ENCODE measurements at regions not wholly inside any gene's neighbourhood (a gene's known extent, or its start where the extent isn't known, plus 50 kb on each side); places are given as distances from the start of the nearest gene placed in this dataset.

DNA sequence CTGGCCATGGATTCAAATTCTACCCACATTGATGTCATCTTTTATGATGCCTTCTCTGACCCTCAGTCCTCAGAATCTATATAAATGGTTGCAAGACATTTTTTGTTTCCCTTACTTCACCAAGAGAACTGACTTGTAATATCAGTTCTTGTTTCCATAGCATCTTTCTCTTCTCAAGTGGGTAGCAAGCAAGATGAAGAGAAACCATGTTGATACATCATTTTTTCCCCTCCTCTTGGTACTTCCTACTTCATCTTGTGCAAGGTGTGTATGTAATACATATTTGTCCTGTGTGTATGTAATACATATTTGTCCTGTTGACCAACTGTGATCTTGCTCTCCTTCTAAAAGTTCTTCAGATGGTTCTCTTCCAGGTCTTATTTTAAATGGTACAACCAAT is 348.6 kb downstream of the PTEN start:
- Mint-ChIP-seq H3K9me3 (no peaks in the 10 kb centered on the region), H3K36me3 (ENCODE audit: low read depth) (no peaks in the 10 kb centered on the region), H3K27ac (no peak overlapping the region), H3K27me3 (no peaks in the 10 kb centered on the region), H3K4me3 (no peak overlapping the region), H3K4me1 (ENCODE audit: low read depth) (no peaks in the 10 kb centered on the region)
- H3K4me3 ChIP-seq (ENCODE audit: low read length): no peak overlapping the region
- POLR2A ChIA-PET: no interaction called here
- ATAC-seq (ENCODE audit: poor library complexity) (no peak), DNase-seq (no peak)
- CTCF ChIA-PET: no interaction called here
- no peaks in the 10 kb centered on the region for H3K9me3 ChIP-seq (ENCODE audit: control insufficient read depth in 1 of 2, insufficient read depth in 1 of 2, low read length in 2 of 2)
- no peaks in the 10 kb centered on the region for H3K36me3 ChIP-seq (ENCODE audit: insufficient read depth, low read length)
- no peaks in the 10 kb centered on the region for H3K4me1 ChIP-seq (ENCODE audit: insufficient read depth, low read length)
- no peak overlapping the region for H3K27ac ChIP-seq (ENCODE audit: low read depth in 1 of 2, low read length in 2 of 2)
- no peaks in the 10 kb centered on the region for H3K27me3 ChIP-seq (ENCODE audit: control insufficient read depth in 1 of 2, insufficient read depth in 2 of 2, low read length in 2 of 2)
- TF ChIP-seq, protein P1, sequence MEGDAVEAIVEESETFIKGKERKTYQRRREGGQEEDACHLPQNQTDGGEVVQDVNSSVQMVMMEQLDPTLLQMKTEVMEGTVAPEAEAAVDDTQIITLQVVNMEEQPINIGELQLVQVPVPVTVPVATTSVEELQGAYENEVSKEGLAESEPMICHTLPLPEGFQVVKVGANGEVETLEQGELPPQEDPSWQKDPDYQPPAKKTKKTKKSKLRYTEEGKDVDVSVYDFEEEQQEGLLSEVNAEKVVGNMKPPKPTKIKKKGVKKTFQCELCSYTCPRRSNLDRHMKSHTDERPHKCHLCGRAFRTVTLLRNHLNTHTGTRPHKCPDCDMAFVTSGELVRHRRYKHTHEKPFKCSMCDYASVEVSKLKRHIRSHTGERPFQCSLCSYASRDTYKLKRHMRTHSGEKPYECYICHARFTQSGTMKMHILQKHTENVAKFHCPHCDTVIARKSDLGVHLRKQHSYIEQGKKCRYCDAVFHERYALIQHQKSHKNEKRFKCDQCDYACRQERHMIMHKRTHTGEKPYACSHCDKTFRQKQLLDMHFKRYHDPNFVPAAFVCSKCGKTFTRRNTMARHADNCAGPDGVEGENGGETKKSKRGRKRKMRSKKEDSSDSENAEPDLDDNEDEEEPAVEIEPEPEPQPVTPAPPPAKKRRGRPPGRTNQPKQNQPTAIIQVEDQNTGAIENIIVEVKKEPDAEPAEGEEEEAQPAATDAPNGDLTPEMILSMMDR (IDR thresholded peaks at IDR 0.05): no peak
- intact Hi-C loops (cut with DNase I, micrococcal nuclease): no loop called here

DNA sequence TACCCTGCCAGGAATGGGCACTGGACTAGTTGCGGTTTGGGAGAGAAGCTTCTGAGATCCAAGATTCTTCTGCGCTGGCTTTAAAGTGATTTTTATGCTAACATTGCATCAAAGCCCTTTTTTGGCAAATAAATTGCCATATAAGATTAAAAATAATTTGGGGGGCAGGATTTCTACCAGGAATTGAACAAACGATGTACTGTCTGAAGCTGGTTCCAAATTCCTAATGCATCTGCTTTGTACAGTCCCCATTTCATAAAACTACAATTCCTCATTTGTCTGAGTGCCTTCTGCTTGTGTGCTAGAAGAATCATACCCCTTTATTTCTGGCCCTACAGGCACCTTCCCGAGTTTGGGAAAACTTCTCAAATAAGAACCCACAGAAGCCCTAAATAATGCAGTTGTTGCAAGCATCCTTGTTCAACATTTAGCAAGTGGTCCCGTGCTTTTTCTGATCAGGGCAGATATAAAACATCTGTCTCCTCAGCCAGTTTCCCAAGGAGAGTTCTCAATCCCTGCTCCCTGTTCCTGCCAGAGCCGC is 349.7 kb downstream of the PTEN start:
- ChIA-PET CTCF (no interaction called here), POLR2A (no interaction called here)
- H3K27ac ChIP-seq (ENCODE audit: low read depth in 1 of 2, low read length in 2 of 2): no peak overlapping the region
- TF ChIP-seq, protein P1 (IDR thresholded peaks at IDR 0.05): no peak
- no peak overlapping the region for H3K4me3 Mint-ChIP-seq
- H3K36me3 Mint-ChIP-seq (ENCODE audit: low read depth): no peaks in the 10 kb centered on the region
- no peaks in the 10 kb centered on the region for H3K27me3 Mint-ChIP-seq
- no peak overlapping the region for H3K4me3 ChIP-seq (ENCODE audit: low read length)
- H3K9me3 Mint-ChIP-seq: no peaks in the 10 kb centered on the region
- H3K4me1 ChIP-seq (ENCODE audit: insufficient read depth, low read length): no peaks in the 10 kb centered on the region
- ATAC-seq (ENCODE audit: poor library complexity): no peak
- H3K9me3 ChIP-seq (ENCODE audit: control insufficient read depth in 1 of 2, insufficient read depth in 1 of 2, low read length in 2 of 2): no peaks in the 10 kb centered on the region
- intact Hi-C loops (cut with DNase I, micrococcal nuclease): no loop called here
- H3K27ac Mint-ChIP-seq: no peak overlapping the region
- no peaks in the 10 kb centered on the region for H3K27me3 ChIP-seq (ENCODE audit: control insufficient read depth in 1 of 2, insufficient read depth in 2 of 2, low read length in 2 of 2)
- DNase-seq: no peak
- H3K36me3 ChIP-seq (ENCODE audit: insufficient read depth, low read length): no peaks in the 10 kb centered on the region
- H3K4me1 Mint-ChIP-seq (ENCODE audit: low read depth): no peaks in the 10 kb centered on the region

DNA sequence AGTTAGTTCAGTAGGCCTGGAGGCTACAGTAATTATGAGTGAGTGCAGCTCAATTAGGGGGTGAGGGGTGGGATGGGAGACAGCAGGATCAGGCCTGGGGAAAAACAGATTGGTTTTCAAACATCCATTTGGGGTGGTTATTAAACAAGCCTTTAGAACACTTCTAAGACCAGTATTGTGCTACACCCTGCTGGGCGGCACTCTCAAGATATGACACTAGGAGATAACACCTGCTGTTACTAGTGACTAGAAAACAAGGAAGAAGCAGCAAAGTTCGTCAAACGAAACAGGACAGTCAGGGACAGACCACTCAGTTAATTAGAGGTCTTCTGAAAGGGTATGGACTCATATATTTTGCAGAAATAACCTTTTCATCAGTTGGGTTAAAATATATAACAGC is 353.6 kb downstream of the PTEN start:
- ChIA-PET CTCF (no interaction called here), POLR2A (no interaction called here)
- Histone ChIP-seq H3K4me1 (ENCODE audit: insufficient read depth, low read length) (no peaks in the 10 kb centered on the region), H3K9me3 (ENCODE audit: control insufficient read depth in 1 of 2, insufficient read depth in 1 of 2, low read length in 2 of 2) (no peaks in the 10 kb centered on the region), H3K36me3 (ENCODE audit: insufficient read depth, low read length) (no peaks in the 10 kb centered on the region), H3K4me3 (ENCODE audit: low read length) (no peak overlapping the region), H3K27me3 (ENCODE audit: control insufficient read depth in 1 of 2, insufficient read depth in 2 of 2, low read length in 2 of 2) (no peaks in the 10 kb centered on the region), H3K27ac (ENCODE audit: low read depth in 1 of 2, low read length in 2 of 2) (no peak overlapping the region)
- Mint-ChIP-seq H3K9me3 (no peaks in the 10 kb centered on the region), H3K4me3 (no peak overlapping the region), H3K4me1 (ENCODE audit: low read depth) (no peaks in the 10 kb centered on the region), H3K27me3 (no peaks in the 10 kb centered on the region), H3K36me3 (ENCODE audit: low read depth) (no peaks in the 10 kb centered on the region), H3K27ac (no peak overlapping the region)
- intact Hi-C loops (cut with DNase I, micrococcal nuclease): no loop called here
- TF ChIP-seq, protein P1 (IDR thresholded peaks at IDR 0.05): no peak
- no peak for DNase-seq
- no peak for ATAC-seq (ENCODE audit: poor library complexity)
